NCI-H774 (cell line): ENCODE measurements at regions not wholly inside any gene's neighbourhood (a gene's known extent, or its start where the extent isn't known, plus 50 kb on each side); places are given as distances from the start of the nearest gene placed in this dataset.
"Not testable (repeated sequence)": the region's sequence is repeated elsewhere in the genome, so short reads cannot be mapped to it uniquely, and the experiment has no call there.

Source experiments
- DNase-seq: peaks from one replicate; lab custom pipeline; 2025; lab: John Stamatoyannopoulos, UW

- no peak for DNase-seq
Observed at GRCh38 chr5:28301712-28302111, 1263.3 kb upstream of the CDH9 start.

GRCh38 chr5:28296254-28297013 lies 1258.0 kb upstream of the CDH9 start:
- DNase-seq, result no peak

GRCh38 chr5:28287021-28287420 lies 1248.6 kb upstream of the CDH9 start:
- DNase-seq, result not testable (repeated sequence)

GRCh38 chr5:28286566-28286965 lies 1248.2 kb upstream of the CDH9 start:
- no peak for DNase-seq

GRCh38 chr5:28284788-28285187 lies 1246.4 kb upstream of the CDH9 start:
- DNase-seq, result no peak

GRCh38 chr5:28281351-28281750 lies 1243.0 kb upstream of the CDH9 start:
- no peak for DNase-seq

GRCh38 chr5:28275931-28276330 lies 1237.5 kb upstream of the CDH9 start:
- no peak for DNase-seq

- DNase-seq, result no peak
Observed at GRCh38 chr5:28269978-28270377, 1231.6 kb upstream of the CDH9 start.

GRCh38 chr5:28265877-28266276 lies 1227.5 kb upstream of the CDH9 start:
- no peak for DNase-seq

GRCh38 chr5:28254846-28255245 lies 1216.5 kb upstream of the CDH9 start:
- no peak for DNase-seq

GRCh38 chr5:28253431-28253830 lies 1215.0 kb upstream of the CDH9 start:
- no peak for DNase-seq

- no peak for DNase-seq
Observed at GRCh38 chr5:28249771-28250415, 1211.5 kb upstream of the CDH9 start.

- no peak for DNase-seq
Observed at GRCh38 chr5:28234356-28234968, 1196.1 kb upstream of the CDH9 start.

GRCh38 chr5:28226407-28226806 lies 1188.0 kb upstream of the CDH9 start:
- no peak for DNase-seq

- DNase-seq, result no peak
Observed at GRCh38 chr5:28219539-28219938, 1181.2 kb upstream of the CDH9 start.

GRCh38 chr5:28217695-28218094 lies 1179.3 kb upstream of the CDH9 start:
- DNase-seq, result no peak

GRCh38 chr5:28216939-28217360 lies 1178.6 kb upstream of the CDH9 start:
- DNase-seq, result no peak

GRCh38 chr5:28215091-28215490 lies 1176.7 kb upstream of the CDH9 start:
- DNase-seq, result no peak

GRCh38 chr5:28214292-28214691 lies 1175.9 kb upstream of the CDH9 start:
- no peak for DNase-seq

GRCh38 chr5:28208356-28208755 lies 1170.0 kb upstream of the CDH9 start:
- no peak for DNase-seq

GRCh38 chr5:28190011-28190410 lies 1151.6 kb upstream of the CDH9 start:
- DNase-seq, result no peak

- no peak for DNase-seq
Observed at GRCh38 chr5:28174691-28175090, 1136.3 kb upstream of the CDH9 start.

- no peak for DNase-seq
Observed at GRCh38 chr5:28165096-28165495, 1126.7 kb upstream of the CDH9 start.
